Stimulated activated memory B cell treated with anti-CD40 and anti-IgM and Interleukin-4, amounts not matched to agents 10 μg/mL and 1 μg/mL and 100 μg/mL, for 72 hours (primary cell): ENCODE measurements at regions not wholly inside any gene's neighbourhood (a gene's known extent, or its start where the extent isn't known, plus 50 kb on each side); places are given as distances from the start of the nearest gene placed in this dataset.

Source experiments
- ATAC-seq: fragments of 150-1000 bp; cut with Tn5 transposase; 2 replicates; pipeline ENCODE4 v1.10.0; 2021
- H3K27ac Mint-ChIP-seq: one replicate; pipeline ENCODE4 v1.8.0; 2022; ENCODE audit warnings: mild to moderate bottlenecking, mixed read lengths
- H3K27me3 Mint-ChIP-seq: one replicate; pipeline ENCODE4 v1.8.0; 2022; ENCODE audit warnings: mixed read lengths
- H3K36me3 Mint-ChIP-seq: one replicate; pipeline ENCODE4 v1.8.0; 2022; ENCODE audit warnings: mixed read lengths
- H3K4me1 Mint-ChIP-seq: one replicate; pipeline ENCODE4 v1.8.0; 2022; ENCODE audit warnings: mixed read lengths
- H3K4me3 Mint-ChIP-seq: one replicate; pipeline ENCODE4 v1.8.0; 2022; ENCODE audit warnings: mild to moderate bottlenecking, moderate library complexity, mixed read lengths
- H3K9me3 Mint-ChIP-seq: one replicate; pipeline ENCODE4 v1.8.0; 2022; ENCODE audit warnings: mixed read lengths

DNA sequence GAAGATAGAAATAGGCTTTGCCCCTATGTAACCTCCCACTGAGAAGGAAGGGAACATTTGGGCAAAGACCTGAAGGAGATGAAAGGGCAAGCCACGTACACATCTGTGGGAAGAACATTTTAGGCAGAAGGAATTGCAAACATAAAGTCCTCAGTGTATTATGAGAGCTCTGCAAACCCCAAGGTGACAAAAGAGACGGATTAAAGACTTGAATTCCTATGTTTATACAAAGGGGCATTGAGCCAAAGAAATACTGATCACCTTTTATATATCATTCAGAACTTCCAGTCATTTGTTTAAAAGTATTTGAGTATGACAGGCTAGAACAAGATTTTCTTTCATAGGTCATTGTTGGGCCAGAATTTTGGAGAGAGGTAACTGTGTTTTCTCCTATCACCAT lies 90.2 kb upstream of the ATG10 start:
- Mint-ChIP-seq H3K9me3 (no peaks in the 10 kb centered on the region), H3K4me3 (no peak overlapping the region), H3K4me1 (no peaks in the 10 kb centered on the region), H3K27me3 (peaks cover 26% of the 10 kb centered on the region), H3K27ac (no peak overlapping the region), H3K36me3 (no peaks in the 10 kb centered on the region)
- ATAC-seq: no peak

DNA sequence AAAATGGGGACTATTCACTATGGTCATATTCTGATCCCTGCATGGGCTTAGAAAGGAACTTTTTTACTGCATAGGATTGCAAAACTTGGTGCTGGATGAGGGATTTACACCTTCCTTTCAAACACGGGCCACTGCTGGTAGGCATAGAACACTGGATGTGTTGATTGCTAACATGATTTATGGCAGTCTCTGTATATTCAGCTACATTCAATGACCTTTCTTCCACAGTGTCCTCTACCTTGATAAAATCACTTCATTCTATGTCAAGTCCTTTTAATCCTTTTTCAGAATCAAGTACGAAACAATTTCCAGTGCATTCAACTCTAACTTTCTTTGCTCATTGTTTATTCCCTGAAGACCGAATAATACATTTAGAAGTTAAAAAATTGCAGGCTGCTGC lies 91.9 kb upstream of the ATG10 start:
- no peak overlapping the region for H3K4me3 Mint-ChIP-seq
- no peaks in the 10 kb centered on the region for H3K4me1 Mint-ChIP-seq
- ATAC-seq: no peak
- no peaks in the 10 kb centered on the region for H3K9me3 Mint-ChIP-seq
- no peaks in the 10 kb centered on the region for H3K36me3 Mint-ChIP-seq
- H3K27me3 Mint-ChIP-seq: peaks cover 26% of the 10 kb centered on the region
- no peak overlapping the region for H3K27ac Mint-ChIP-seq

DNA sequence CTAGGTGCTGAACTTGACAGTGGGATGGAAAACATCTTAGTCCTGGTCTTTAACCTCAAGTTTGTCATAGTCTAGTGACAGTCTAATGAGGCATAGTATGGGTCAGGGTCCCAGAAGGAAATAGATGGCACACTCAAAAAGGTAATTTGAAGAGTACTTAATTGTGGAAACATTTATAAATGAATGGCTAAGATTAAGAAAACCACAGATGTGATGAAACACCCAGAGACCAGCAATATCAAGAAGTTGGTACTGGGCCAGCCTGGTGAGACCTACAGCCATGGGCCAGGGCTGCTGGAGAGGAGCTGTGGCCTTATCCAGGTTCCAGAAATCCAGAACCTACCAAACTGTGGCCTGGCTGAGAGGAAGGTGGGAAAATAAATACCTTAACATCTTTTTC lies 93.5 kb upstream of the ATG10 start:
- no peak overlapping the region for H3K4me3 Mint-ChIP-seq
- peaks cover 25% of the 10 kb centered on the region for H3K27me3 Mint-ChIP-seq
- no peak for ATAC-seq
- no peaks in the 10 kb centered on the region for H3K4me1 Mint-ChIP-seq
- no peaks in the 10 kb centered on the region for H3K9me3 Mint-ChIP-seq
- no peaks in the 10 kb centered on the region for H3K36me3 Mint-ChIP-seq
- no peak overlapping the region for H3K27ac Mint-ChIP-seq

DNA sequence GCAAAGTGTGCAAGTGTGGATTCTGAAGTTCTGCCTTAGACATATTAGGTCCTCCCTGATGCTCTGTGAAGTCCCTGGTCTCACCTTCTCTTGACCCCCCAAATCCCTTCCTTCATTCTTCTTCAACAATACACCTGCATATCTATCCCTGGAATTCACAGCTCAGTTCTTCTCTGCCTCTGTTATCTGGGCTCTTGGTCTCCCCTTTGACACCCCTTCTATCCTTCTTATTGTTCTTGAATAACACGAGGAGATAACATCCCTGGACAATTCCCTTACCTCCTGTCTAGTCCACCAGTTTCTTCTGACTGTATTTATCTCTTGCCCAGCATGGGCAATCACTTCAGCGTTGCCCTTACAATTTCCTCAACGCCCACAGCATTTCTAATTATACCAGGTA lies 104.8 kb upstream of the ATG10 start:
- no peaks in the 10 kb centered on the region for H3K4me1 Mint-ChIP-seq
- H3K36me3 Mint-ChIP-seq: no peaks in the 10 kb centered on the region
- ATAC-seq: no peak
- no peak overlapping the region for H3K4me3 Mint-ChIP-seq
- no peak overlapping the region for H3K27ac Mint-ChIP-seq
- no peaks in the 10 kb centered on the region for H3K27me3 Mint-ChIP-seq
- no peaks in the 10 kb centered on the region for H3K9me3 Mint-ChIP-seq

DNA sequence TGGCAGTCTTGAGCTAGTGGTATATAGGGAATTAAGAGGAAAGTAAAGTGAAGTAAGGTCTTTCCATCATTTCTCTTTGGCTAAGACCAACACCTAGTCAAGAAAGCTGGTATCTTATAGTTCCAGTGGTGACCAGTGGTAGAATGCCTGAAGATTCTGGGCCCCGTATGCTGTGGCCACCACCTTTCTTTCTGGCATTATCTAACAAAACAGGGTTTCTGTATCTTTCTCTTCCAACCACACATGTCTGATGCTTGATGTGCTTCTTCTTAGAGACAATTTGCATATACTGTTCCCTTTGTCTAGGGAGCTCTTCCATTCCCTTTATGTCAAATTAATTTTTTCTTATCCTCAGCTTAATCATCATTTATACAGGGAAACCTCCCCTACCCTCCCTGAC lies 109.9 kb upstream of the SSBP2 start:
- no peaks in the 10 kb centered on the region for H3K9me3 Mint-ChIP-seq
- H3K4me1 Mint-ChIP-seq: peaks cover 5% of the 10 kb centered on the region
- ATAC-seq: no peak
- no peak overlapping the region for H3K27ac Mint-ChIP-seq
- no peaks in the 10 kb centered on the region for H3K36me3 Mint-ChIP-seq
- H3K4me3 Mint-ChIP-seq: no peak overlapping the region
- H3K27me3 Mint-ChIP-seq: no peaks in the 10 kb centered on the region

GRCh38 chr5:81859624-81860023 lies 108.7 kb upstream of the SSBP2 start:
- ATAC-seq: no peak
- no peaks in the 10 kb centered on the region for H3K27me3 Mint-ChIP-seq
- no peak overlapping the region for H3K27ac Mint-ChIP-seq
- H3K36me3 Mint-ChIP-seq: no peaks in the 10 kb centered on the region
- no peaks in the 10 kb centered on the region for H3K9me3 Mint-ChIP-seq
- H3K4me1 Mint-ChIP-seq: peaks cover 10% of the 10 kb centered on the region
- H3K4me3 Mint-ChIP-seq: no peak overlapping the region

DNA sequence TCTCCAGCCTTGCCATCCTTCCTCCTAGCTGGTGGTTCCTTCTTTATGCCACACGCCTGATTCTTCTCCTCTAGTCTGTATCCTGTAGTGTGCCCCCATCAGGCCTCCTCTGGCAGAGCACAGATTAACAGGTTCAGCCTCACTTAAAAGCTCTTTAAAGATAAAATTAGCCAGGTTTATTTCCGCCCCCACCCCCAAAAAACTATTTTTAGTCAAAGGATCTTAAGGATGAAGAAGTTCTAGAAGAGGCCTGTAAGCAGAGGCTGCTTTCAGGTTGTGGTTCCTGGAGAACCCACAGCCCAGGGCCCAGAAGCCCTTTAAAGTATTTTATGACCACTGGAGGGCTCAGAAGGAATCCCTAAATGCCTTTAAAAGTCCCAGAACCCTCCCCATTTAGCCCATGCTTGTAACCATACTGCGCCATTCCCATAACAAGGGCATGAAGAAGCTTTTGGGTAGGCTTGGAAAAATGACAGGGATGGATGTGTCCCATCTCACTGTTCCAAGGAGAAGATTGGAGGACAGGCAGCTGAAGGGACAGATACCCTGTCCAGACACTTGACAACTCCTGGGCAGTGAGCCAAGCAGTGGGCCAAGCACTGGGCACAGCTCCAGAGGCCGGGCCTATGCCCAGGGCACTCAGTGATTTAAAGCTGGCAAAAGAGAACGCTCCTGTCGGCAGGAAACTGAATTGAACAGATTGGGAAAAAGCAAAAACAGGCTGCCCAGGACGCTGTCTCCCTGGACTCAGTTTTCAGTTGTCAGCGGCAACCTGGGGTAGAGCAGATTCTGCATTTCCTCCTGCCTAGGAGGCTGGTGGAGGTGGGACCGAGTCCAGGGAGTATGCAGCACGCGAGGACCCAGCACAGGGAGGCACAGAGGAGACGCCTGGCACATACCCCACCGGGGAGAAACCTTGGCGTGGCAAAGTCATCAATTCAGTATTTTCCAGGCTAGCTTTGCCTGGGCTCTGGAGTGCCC lies 106.3 kb upstream of the SSBP2 start:
- no peak for ATAC-seq
- H3K4me1 Mint-ChIP-seq: peaks cover 20% of the 10 kb centered on the region
- H3K9me3 Mint-ChIP-seq: no peaks in the 10 kb centered on the region
- H3K4me3 Mint-ChIP-seq: no peak overlapping the region
- no peaks in the 10 kb centered on the region for H3K27me3 Mint-ChIP-seq
- H3K36me3 Mint-ChIP-seq: no peaks in the 10 kb centered on the region
- H3K27ac Mint-ChIP-seq: peak overlapping the region; percentile 40

- H3K27me3 Mint-ChIP-seq: no peaks in the 10 kb centered on the region
- H3K27ac Mint-ChIP-seq: no peak overlapping the region
- no peak overlapping the region for H3K4me3 Mint-ChIP-seq
- ATAC-seq: no peak
- H3K4me1 Mint-ChIP-seq: peaks cover 25% of the 10 kb centered on the region
- H3K9me3 Mint-ChIP-seq: no peaks in the 10 kb centered on the region
- H3K36me3 Mint-ChIP-seq: no peaks in the 10 kb centered on the region
These were observed 104.7 kb upstream of the SSBP2 start for GRCh38 chr5:81855591-81855990.

GRCh38 chr5:81854915-81855314 lies 104.0 kb upstream of the SSBP2 start:
- no peaks in the 10 kb centered on the region for H3K27me3 Mint-ChIP-seq

GRCh38 chr5:81854485-81854884 lies 103.6 kb upstream of the SSBP2 start:
- peaks cover 32% of the 10 kb centered on the region for H3K4me1 Mint-ChIP-seq

More at GRCh38 chr5:81854915-81855314, 104.0 kb upstream of the SSBP2 start:
- Mint-ChIP-seq H3K27ac (no peak overlapping the region), H3K4me1 (peaks cover 31% of the 10 kb centered on the region), H3K9me3 (no peaks in the 10 kb centered on the region), H3K36me3 (no peaks in the 10 kb centered on the region), H3K4me3 (no peak overlapping the region)
- no peak for ATAC-seq

DNA sequence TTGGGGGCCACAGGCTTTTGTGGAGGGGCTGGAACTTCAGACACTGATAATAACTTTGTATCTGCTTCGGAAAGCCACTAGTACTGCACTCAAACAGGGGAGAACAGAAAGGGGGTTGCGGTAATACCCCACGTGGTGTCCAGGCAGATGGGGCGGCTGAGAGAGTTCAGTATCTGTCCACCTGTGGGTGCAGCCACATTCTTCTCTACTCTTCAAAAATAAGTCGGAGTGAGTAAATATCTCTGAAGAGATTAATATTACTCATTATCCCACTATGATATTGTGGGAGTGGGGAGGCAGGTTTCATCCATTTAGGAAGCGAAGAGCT lies 102.1 kb upstream of the SSBP2 start:
- Mint-ChIP-seq H3K4me3 (no peak overlapping the region), H3K36me3 (no peaks in the 10 kb centered on the region), H3K27me3 (no peaks in the 10 kb centered on the region), H3K4me1 (peaks cover 32% of the 10 kb centered on the region), H3K9me3 (no peaks in the 10 kb centered on the region), H3K27ac (peak overlapping the region; percentile 81)
- ATAC-seq: no peak

More at GRCh38 chr5:81854485-81854884, 103.6 kb upstream of the SSBP2 start:
- H3K27ac Mint-ChIP-seq: no peak overlapping the region
- H3K9me3 Mint-ChIP-seq: no peaks in the 10 kb centered on the region
- H3K27me3 Mint-ChIP-seq: no peaks in the 10 kb centered on the region
- no peaks in the 10 kb centered on the region for H3K36me3 Mint-ChIP-seq
- ATAC-seq: no peak
- H3K4me3 Mint-ChIP-seq: no peak overlapping the region

- H3K27ac Mint-ChIP-seq: peak overlapping the region; percentile 81
- no peaks in the 10 kb centered on the region for H3K27me3 Mint-ChIP-seq
- H3K4me3 Mint-ChIP-seq: peak overlapping the region; percentile 76
- peaks cover 32% of the 10 kb centered on the region for H3K4me1 Mint-ChIP-seq
- no peaks in the 10 kb centered on the region for H3K9me3 Mint-ChIP-seq
- no peaks in the 10 kb centered on the region for H3K36me3 Mint-ChIP-seq
- ATAC-seq: peak; percentile 25
These were observed 101.6 kb upstream of the SSBP2 start for GRCh38 chr5:81852291-81853029.

DNA sequence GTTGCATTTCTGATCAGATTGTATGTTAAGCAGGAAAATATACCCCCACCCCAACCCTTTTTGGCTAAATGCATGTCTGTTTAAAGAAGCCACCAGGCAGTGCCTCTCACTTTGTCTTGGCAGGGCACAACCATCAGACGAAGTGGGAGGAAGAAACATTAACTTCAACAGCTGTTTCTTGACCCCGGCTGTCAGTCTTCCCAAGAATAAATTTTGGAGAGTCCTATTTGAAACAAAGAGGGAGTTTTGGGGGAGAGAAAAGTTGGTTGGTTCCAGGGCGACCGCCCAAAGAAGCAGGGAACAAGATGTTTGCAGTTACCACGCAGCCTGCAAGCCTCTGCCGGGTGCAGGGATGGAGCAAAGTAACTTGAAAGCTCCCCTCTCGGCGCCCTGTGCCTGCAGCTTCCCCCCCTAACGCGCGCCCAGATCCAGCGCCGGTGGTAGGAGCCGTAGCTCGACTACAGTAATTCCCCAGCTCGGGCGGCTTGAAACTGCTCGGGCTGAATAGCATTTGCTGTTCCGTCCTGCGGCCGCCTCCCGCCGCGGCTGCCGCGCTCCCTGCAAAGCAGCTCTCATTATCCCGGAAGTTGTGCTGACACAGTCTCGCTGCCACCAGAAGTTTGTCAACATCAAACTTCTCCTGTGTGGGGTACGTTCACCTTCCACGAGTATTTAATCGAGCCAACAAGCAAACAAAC lies 100.7 kb upstream of the SSBP2 start:
- H3K4me1 Mint-ChIP-seq: peaks cover 26% of the 10 kb centered on the region
- H3K27ac Mint-ChIP-seq: peak overlapping the region; percentile 81
- peak; percentile 93 for ATAC-seq
- no peaks in the 10 kb centered on the region for H3K9me3 Mint-ChIP-seq
- H3K27me3 Mint-ChIP-seq: no peaks in the 10 kb centered on the region
- no peaks in the 10 kb centered on the region for H3K36me3 Mint-ChIP-seq
- H3K4me3 Mint-ChIP-seq: peak overlapping the region; percentile 76

DNA sequence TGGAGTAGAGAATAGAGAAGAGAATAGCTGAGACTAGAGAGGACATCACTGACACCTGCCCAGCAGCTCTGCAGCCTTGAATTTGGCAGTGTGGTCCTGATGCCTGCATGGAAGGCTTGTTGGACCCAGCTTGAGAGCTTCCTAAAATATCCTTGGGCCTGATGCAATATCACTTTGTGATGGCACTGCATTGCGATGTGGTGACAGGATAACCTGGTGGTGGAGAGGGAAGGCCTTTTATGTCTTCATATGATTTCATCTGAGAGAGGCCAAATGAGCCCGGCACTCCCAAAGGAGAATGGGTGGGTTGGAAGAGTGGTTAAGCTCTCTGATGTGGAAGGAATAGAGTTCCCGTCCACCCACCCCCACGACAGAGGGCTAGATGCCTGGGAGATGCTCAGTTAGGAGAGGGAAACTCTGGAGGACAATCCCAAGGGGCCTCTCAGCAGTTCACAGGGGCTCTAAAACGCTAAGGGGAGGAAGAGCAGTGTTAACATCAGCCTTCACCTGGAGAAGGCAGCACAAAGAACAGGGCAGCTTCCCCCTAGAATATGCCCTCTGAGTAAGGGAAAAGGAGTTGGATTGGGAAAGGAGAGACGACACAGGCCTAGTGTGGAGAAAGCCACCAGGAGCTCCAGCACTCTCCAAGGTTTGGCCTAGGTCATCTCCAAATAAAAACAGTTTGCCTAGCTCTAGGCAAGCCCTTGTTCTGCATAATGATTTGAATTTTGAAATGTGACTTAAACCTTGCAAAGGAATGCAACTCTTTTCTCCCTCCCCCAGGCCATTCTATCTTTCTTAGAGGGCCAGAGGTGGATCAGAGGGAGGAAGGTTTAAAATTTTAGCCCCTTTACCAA lies 99.8 kb upstream of the SSBP2 start:
- peak overlapping the region; percentile 19 for H3K27ac Mint-ChIP-seq
- H3K36me3 Mint-ChIP-seq: no peaks in the 10 kb centered on the region
- H3K4me1 Mint-ChIP-seq: peaks cover 26% of the 10 kb centered on the region
- no peaks in the 10 kb centered on the region for H3K9me3 Mint-ChIP-seq
- H3K27me3 Mint-ChIP-seq: no peaks in the 10 kb centered on the region
- no peak for ATAC-seq
- H3K4me3 Mint-ChIP-seq: peak overlapping the region; percentile 76
